H1 (cell line): ENCODE measurements at regions not wholly inside any gene's neighbourhood (a gene's known extent, or its start where the extent isn't known, plus 50 kb on each side); places are given as distances from the start of the nearest gene placed in this dataset.

ENCODE experiments used
- CTCF ChIA-PET: fragments of 300-600 bp; sonication (Branson Sonifier 250); formaldehyde crosslinking; loops from one replicate; lab custom pipeline; 2021; ENCODE audit not compliant: partially characterized antibody; lab: Charles Lee
- POLR2A ChIA-PET: fragments of 300-600 bp; sonication (Branson Sonifier 250); formaldehyde crosslinking; loops from one replicate; lab custom pipeline; 2021; ENCODE audit warnings: inconsistent platforms; ENCODE audit not compliant: partially characterized antibody; lab: Charles Lee
- DNase-seq, 2 experiments: peaks; one replicate each; pipeline versions ENCODE4 v3.0.0 to v3.0.0-alpha.2; 2010 to 2022; ENCODE audit warnings: low spot score in 2 of 2, low read depth in 1 of 2, mixed read lengths in 1 of 2
- FAIRE-seq: peaks from 2 replicates; lab custom pipeline; 2011; peaks lifted over from hg19 to GRCh38; lab: Jason Lieb, UNC
- H2AFZ ChIP-seq: 2 replicates; pipeline ENCODE4 v1.8.1; 2012; ENCODE audit warnings: low read length, inconsistent platforms
- H2AK5ac ChIP-seq: 2 replicates; pipeline ENCODE4 v1.6.1; 2013; ENCODE audit warnings: low read depth, low read length
- H2BK120ac ChIP-seq: replicated peaks from 2 replicates; pipeline ENCODE3; 2013; ENCODE audit warnings: low read depth, low read length, inconsistent platforms
- H2BK12ac ChIP-seq: 2 replicates; pipeline ENCODE4 v1.6.1; 2013; ENCODE audit warnings: low read depth, low read length
- H2BK15ac ChIP-seq: 2 replicates; pipeline ENCODE4 v1.6.1; 2013; ENCODE audit warnings: low read length
- H2BK20ac ChIP-seq: 2 replicates; pipeline ENCODE4 v1.6.1; 2013; ENCODE audit warnings: low read length
- H2BK5ac ChIP-seq: 2 replicates; pipeline ENCODE4 v1.6.1; 2013; ENCODE audit warnings: low read depth, low read length
- H3K14ac ChIP-seq: 2 replicates; pipeline ENCODE4 v1.6.1; 2013; ENCODE audit warnings: inconsistent platforms; ENCODE audit not compliant: insufficient read length
- H3K18ac ChIP-seq: 2 replicates; pipeline ENCODE4 v1.6.1; 2013; ENCODE audit warnings: low read length; ENCODE audit errors: extremely low read depth
- H3K23ac ChIP-seq: 2 replicates; pipeline ENCODE4 v1.6.1; 2013; ENCODE audit warnings: inconsistent platforms; ENCODE audit not compliant: insufficient read length
- H3K23me2 ChIP-seq: 2 replicates; pipeline ENCODE4 v1.6.1; 2013; ENCODE audit warnings: low read depth, low read length
- H3K27ac ChIP-seq: 2 replicates; pipeline ENCODE4 v1.6.1; 2011; ENCODE audit warnings: low read depth, low read length, inconsistent platforms
- H3K27me3 ChIP-seq, 4 experiments: replicated peaks in 1 of 4; 1 replicate in 1 of 4; 2 replicates in 3 of 4; pipeline versions ENCODE4 v1.6.1 to v1.8.1; 2011 to 2013; ENCODE audit warnings: low read length in 3 of 4, mild to moderate bottlenecking in 3 of 4, inconsistent platforms in 2 of 4, mixed read lengths in 2 of 4, moderate library complexity in 1 of 4; ENCODE audit not compliant: control insufficient read depth in 3 of 4, insufficient read depth in 3 of 4; ENCODE audit errors: extremely low read depth in 1 of 4
- H3K36me3 ChIP-seq, 4 experiments: 2 replicates each; pipeline versions ENCODE4 v1.6.1 to v1.8.1; 2011 to 2013; ENCODE audit warnings: mild to moderate bottlenecking in 4 of 4, low read length in 3 of 4, moderate library complexity in 2 of 4, control low read depth in 1 of 4, inconsistent platforms in 1 of 4; ENCODE audit not compliant: insufficient read depth in 4 of 4, control insufficient read depth in 2 of 4
- H3K4ac ChIP-seq: replicated peaks from 2 replicates; pipeline ENCODE3; 2013; ENCODE audit warnings: low read length, low read depth, mixed read lengths, inconsistent platforms; ENCODE audit not compliant: insufficient read length
- H3K4me1 ChIP-seq, 4 experiments: replicated peaks in 1 of 4; 1 replicate in 1 of 4; 2 replicates in 3 of 4; pipeline versions ENCODE4 v1.6.1 to v1.8.1; 2011 to 2013; ENCODE audit warnings: low read length in 3 of 4, inconsistent platforms in 2 of 4, mixed read lengths in 1 of 4; ENCODE audit not compliant: insufficient read depth in 4 of 4, control insufficient read depth in 3 of 4
- H3K4me2 ChIP-seq, 2 experiments: 2 replicates each; pipeline versions ENCODE4 v1.6.1 to v1.8.1; 2011 to 2013; ENCODE audit warnings: low read depth in 2 of 2, low read length in 2 of 2, control low read depth in 1 of 2, inconsistent platforms in 1 of 2, mild to moderate bottlenecking in 1 of 2; ENCODE audit not compliant: insufficient read depth in 1 of 2
- H3K4me3 ChIP-seq, 4 experiments: fragments of 200-600, 300-600 bp in 1 of 4; sonication (generic), shearing (Covaris generic), sonication (Bioruptor Twin) in 1 of 4; 2 replicates each; pipeline versions ENCODE4 v1.5.1 to v1.8.1; 2011 to 2016; ENCODE audit warnings: low read length in 4 of 4, low read depth in 3 of 4, control low read depth in 2 of 4, inconsistent platforms in 2 of 4, mild to moderate bottlenecking in 2 of 4, mixed read lengths in 1 of 4, moderate library complexity in 1 of 4; ENCODE audit not compliant: insufficient read depth in 2 of 4; ENCODE audit errors: extremely low read depth in 1 of 4
- H3K56ac ChIP-seq: replicated peaks from 2 replicates; pipeline ENCODE3; 2013; ENCODE audit warnings: low read depth, mild to moderate bottlenecking, mixed read lengths, low read length, inconsistent platforms; ENCODE audit not compliant: insufficient read length
- H3K79me1 ChIP-seq: 2 replicates; pipeline ENCODE4 v1.6.1; 2013; ENCODE audit warnings: low read depth, low read length, control low read depth
- H3K79me2 ChIP-seq, 2 experiments: 2 replicates each; pipeline versions ENCODE4 v1.6.1 to v1.8.1; 2012 to 2013; ENCODE audit warnings: low read length in 2 of 2, mild to moderate bottlenecking in 2 of 2, inconsistent platforms in 1 of 2; ENCODE audit not compliant: insufficient read depth in 2 of 2, control insufficient read depth in 1 of 2
- H3K9ac ChIP-seq, 4 experiments: replicated peaks in 1 of 4; 1 replicate in 1 of 4; 2 replicates in 3 of 4; pipeline versions ENCODE4 v1.6.1 to v1.8.1; 2011 to 2013; ENCODE audit warnings: low read depth in 3 of 4, low read length in 3 of 4, control low read depth in 2 of 4, mild to moderate bottlenecking in 2 of 4, moderate library complexity in 2 of 4, inconsistent platforms in 1 of 4; ENCODE audit errors: extremely low read depth in 1 of 4
- H3K9me3 ChIP-seq, 2 experiments: 2 replicates each; pipeline versions ENCODE4 v1.6.1 to v1.8.1; 2012 to 2013; ENCODE audit warnings: mild to moderate bottlenecking in 2 of 2, moderate library complexity in 2 of 2, control low read depth in 1 of 2, inconsistent platforms in 1 of 2, low read depth in 1 of 2, low read length in 1 of 2, mixed read lengths in 1 of 2; ENCODE audit not compliant: insufficient read depth in 2 of 2
- H4K20me1 ChIP-seq, 2 experiments: replicated peaks in 1 of 2; 2 replicates each; pipeline versions ENCODE3 to v1.8.1; 2011 to 2013; ENCODE audit warnings: inconsistent platforms in 2 of 2, low read length in 2 of 2, mild to moderate bottlenecking in 1 of 2; ENCODE audit not compliant: insufficient read depth in 2 of 2, control insufficient read depth in 1 of 2
- H4K5ac ChIP-seq: 2 replicates; pipeline ENCODE4 v1.6.1; 2013; ENCODE audit warnings: low read length, low read depth, mixed read lengths, inconsistent platforms; ENCODE audit not compliant: insufficient read length
- H4K8ac ChIP-seq: 2 replicates; pipeline ENCODE4 v1.8.0; 2013; ENCODE audit warnings: mild to moderate bottlenecking, moderate library complexity, low read length, inconsistent platforms; ENCODE audit not compliant: insufficient read depth; ENCODE audit errors: extremely low read depth
- H4K91ac ChIP-seq: replicated peaks from 2 replicates; pipeline ENCODE3; 2013; ENCODE audit warnings: low read length, mixed read lengths, inconsistent platforms; ENCODE audit not compliant: insufficient read length
- KDM5A ChIP-seq: fragments of 200-600 bp; IDR thresholded peaks from 2 replicates; pipeline ENCODE4 v1.7.1; 2012; ENCODE audit warnings: mild to moderate bottlenecking, low read length, inconsistent platforms, mixed read lengths
- NRF1 ChIP-seq: IDR thresholded peaks from 2 replicates; pipeline ENCODE4 v1.6.1; 2011; ENCODE audit warnings: mild to moderate bottlenecking, low read depth, low read length, improper control_type of control experiment
- SP2 ChIP-seq: IDR thresholded peaks from 2 replicates; pipeline ENCODE4 v1.6.1; 2012; ENCODE audit warnings: mild to moderate bottlenecking, low read length, inconsistent platforms
- SP4 ChIP-seq: IDR thresholded peaks from 2 replicates; pipeline ENCODE4 v1.6.1; 2012; ENCODE audit warnings: low read length, inconsistent platforms
- WGBS, 2 experiments: shearing (Covaris generic) in 1 of 2; methylation state at CpG; one replicate each; pipeline versions ENCODE4 v1.1.6 to v1.1.7; 2013 to 2015; ENCODE audit warnings: low lambda C conversion rate in 2 of 2, mixed read lengths in 2 of 2, inconsistent platforms in 1 of 2, low coverage in 1 of 2, missing lambda C conversion rate in 1 of 2; ENCODE audit not compliant: insufficient replicate concordance in 2 of 2, insufficient coverage in 1 of 2, insufficient read length in 1 of 2; ENCODE audit errors: extremely low coverage in 1 of 2, missing lambda C conversion rate in 1 of 2; 5-methylcytosine and 5-hydroxymethylcytosine counted together
- TF ChIP-seq, protein P1 (sequence below): IDR thresholded peaks from 2 replicates; pipeline ENCODE4 v1.6.1; 2012; ENCODE audit warnings: inconsistent platforms

DNA sequence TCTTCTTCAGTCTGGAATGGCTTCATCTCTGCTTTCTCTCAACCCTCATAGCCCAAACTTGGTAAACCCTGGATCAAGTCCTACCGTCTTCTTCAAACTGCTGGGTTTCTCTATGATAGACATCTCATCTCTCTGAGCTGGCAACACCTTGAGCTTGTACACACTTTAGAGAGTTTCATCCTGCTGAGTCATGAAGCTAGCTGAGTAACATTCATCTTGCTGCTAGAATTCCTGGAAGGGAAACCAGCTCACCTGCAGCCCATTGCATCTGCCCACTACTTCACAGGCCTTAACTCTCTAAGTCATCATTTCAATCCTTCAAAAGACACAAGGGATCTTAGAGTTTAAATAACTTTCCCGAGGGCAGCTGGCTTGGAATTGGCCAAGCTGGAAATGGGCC lies 175.5 kb upstream of the RORA start:
- Histone ChIP-seq H2AFZ (0 out of 2 replicates have a peak overlapping the region, but pooled peaks have one; percentile 19), H2BK120ac (no peak overlapping the region), H3K4me1 (no peaks in the 10 kb centered on the region), H3K23me2 (peaks cover 2% of the 10 kb centered on the region; the same call in 1 of the 2 replicates), H2BK5ac (no peak overlapping the region), H3K79me2 (no peaks in the 10 kb centered on the region), H3K4me2 (no peak overlapping the region), H3K18ac (no peak overlapping the region), H2BK20ac (no peak overlapping the region), H3K4me3 (no peak overlapping the region), H3K36me3 (no peaks in the 10 kb centered on the region), H3K79me1 (no peaks in the 10 kb centered on the region), H3K9me3 (no peaks in the 10 kb centered on the region), H2BK12ac (no peak overlapping the region), H4K8ac (no peak overlapping the region; the same call in 1 of the 2 replicates), H3K14ac (no peak overlapping the region), H2AK5ac (no peak overlapping the region), H3K23ac (no peak overlapping the region), H3K4ac (no peak overlapping the region), H4K20me1 (no peaks in the 10 kb centered on the region), H2BK15ac (no peak overlapping the region), H3K27me3 (peaks cover 0 to 1% (median 0%) of the 10 kb centered on the region in 4 experiments; a peak in 2 of 7 replicates), H3K56ac (no peak overlapping the region), H3K27ac (no peak overlapping the region), H4K91ac (no peak overlapping the region), H3K9ac (no peak overlapping the region), H4K5ac (no peak overlapping the region)
- FAIRE-seq (no peak), DNase-seq (no peak)
- ChIA-PET POLR2A (no interaction called here), CTCF (interaction anchor here (1.2 to 1.3 kb wide), 3 partner anchors 9 to 188 kb away, joined by 3 to 6 read pairs (median 3); no protein-coding TSS in a partner anchor)
- WGBS, 2 experiments: 82% methylated on average over 2 of the region's 2 CpGs; no CpG with 5 or more reads in 1 of the 2 experiments
- no peak for TF ChIP-seq KDM5A
- no peak for TF ChIP-seq SP2
- TF ChIP-seq SP4: no peak
- TF ChIP-seq NRF1: no peak
- TF ChIP-seq, protein P1, sequence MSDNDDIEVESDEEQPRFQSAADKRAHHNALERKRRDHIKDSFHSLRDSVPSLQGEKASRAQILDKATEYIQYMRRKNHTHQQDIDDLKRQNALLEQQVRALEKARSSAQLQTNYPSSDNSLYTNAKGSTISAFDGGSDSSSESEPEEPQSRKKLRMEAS: no peak
